DMS153 treated with DMSO at 0.1 percent for 48 hours (cell line): ENCODE measurements at regions not wholly inside any gene's neighbourhood (a gene's known extent, or its start where the extent isn't known, plus 50 kb on each side); places are given as distances from the start of the nearest gene placed in this dataset.
"Not testable (repeated sequence)": the region's sequence is repeated elsewhere in the genome, so short reads cannot be mapped to it uniquely, and the experiment has no call there.

Source experiments
- DNase-seq: peaks from one replicate; lab custom pipeline; 2025; ENCODE audit not compliant: unreplicated experiment; lab: John Stamatoyannopoulos, UW

DNA sequence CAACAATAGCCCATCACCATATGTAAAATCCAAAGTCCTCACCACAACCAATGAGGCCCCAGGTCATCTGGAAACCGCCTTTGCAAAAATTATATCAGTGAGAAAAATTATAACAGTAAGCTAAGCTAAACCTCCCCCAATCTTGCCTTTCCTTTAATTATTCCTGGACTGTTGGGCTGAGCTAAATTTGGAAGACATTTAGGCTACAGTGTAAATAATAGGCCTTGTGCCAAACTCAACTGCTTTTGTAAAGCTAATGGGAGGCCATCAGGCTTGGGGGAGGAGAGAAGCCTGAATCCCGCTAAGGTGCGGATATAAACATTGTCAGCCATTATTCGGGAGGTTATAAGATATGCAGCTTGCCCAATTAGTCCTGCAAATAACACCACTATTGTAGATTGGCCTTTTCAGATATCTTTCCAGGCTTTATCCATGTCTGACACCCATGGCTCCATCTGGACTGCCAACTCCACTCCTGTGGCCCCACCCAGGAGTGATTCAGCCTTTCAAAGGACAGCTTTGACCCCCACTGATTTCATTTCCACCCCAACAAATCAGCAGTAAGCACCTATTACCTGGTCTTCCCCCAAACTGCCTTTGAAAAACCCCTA is 53.0 kb upstream of the CA12 start:
- peak; percentile 30 for DNase-seq

DNA sequence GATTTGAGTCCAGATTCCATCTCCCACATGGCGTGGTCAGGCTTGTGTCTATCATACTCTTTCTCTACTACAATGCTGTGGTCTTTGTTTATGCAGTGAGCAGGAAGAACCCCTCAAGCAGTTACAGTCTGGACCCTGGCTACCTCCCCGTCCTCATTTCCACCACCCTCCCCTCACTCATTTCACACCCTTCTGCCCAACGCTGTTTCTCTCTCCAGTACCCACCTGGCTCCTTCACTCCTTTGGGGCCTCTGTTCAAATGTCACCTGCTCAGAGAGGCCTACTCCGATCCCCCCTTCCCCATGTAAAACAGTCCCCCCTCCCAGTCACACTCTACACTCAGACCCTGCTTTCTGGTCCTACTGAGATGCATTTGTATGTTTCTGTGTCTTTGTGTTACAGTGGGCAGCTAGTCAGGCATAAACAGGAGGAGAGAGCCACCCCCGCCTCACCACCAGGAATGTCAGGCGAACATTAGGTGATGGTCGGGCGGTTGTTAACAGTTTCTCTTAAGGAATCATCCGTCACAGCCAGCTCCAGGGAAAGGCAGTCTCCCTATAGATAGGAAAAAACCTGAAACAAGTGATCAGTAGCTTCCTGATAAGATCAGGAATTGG is 53.7 kb upstream of the CA12 start:
- DNase-seq, result no peak

DNA sequence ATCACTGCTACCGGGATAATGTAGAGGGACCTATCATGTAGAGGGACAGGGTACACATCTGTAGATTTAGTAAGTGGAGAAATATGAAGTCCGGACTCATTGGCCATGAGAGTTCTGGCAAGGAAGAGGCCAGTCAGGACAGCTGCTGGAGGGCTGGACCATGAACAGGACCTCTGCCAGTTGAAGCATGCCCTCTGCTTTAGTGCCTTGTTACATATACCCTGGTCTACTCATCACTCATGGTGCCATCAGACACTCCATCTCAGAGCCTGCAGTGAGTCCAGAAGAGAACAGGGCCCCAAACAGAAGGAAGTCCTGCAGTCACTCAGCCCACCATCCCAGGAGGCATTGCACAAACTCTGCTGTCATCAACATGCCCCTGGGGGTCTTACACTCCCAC is 54.7 kb upstream of the CA12 start:
- DNase-seq, result no peak

DNA sequence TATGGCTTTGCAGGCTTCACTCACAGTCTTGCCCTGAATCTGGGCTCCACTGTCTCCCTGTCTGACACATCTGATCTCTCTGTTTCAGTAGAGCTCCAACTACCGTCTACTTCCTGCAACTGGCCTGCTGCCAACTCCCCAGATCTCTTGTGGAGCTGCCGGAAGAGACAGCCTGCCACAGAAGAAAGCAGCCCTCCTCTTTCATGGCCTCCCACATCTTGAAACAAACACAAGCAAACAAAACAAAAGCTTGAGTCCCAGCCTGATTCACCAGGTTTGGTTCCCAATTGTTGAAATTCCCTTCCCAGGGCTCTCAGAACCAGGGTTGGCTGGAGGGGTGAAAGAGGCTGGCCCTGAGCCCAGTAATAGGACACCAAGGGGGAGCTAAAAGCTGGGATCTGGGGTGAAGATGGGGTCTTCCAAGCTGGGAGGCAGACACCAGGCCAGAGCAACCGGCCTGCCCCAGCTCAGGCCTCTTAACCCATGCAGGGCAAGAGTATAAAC is 55.3 kb upstream of the CA12 start:
- DNase-seq, result no peak

DNA sequence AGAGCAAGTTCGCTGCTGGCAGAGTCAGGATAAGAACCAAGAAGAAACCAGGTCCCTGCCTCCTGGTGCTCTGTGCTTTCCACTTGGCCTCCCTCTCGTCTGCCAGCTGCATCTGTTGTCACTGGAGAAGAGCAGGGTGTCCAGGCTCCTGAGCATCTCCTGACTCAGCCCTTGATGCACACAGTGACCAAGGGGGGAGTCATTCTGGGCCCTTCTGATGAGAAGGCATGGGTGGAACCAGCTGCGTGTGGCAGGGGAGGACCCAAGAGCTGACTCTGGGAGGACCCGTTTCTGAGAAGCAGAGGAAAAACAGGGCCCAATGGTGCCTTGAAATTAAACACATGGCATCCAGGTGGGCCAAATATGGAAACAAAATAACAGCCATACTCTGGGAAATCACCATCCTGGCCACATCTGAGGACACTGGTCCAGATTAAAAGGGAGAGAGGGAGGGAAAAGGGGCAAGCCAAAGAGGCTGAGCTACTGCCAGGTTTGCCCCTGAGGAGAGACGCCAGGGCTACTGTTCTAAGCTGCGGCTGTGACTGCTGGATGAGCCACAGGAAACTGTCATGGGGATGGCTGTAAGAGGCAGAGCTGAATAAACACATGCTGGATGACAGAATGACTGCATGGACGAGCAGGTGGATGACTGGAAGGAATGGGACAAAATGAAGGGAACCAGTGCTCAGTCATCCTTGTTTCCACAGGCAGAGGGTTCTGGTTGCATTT is 58.1 kb upstream of the CA12 start:
- no peak for DNase-seq

DNA sequence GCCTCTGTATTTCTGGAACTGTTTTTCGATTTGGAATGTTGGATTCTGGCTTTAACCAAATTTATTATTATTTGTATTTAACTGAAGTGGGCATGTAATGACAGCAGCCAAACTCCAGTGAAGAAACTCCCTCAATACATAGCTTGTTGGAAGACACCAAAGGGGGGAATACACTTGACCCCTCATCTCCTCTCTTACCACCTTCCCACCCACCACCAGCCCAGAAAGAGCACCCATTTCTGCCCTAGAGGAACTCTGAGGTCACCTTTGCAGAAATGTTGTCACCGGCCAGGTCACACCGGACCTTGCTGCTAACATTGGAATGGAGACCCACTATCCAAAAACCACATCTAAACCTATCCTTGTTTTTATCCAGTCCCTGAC is 58.6 kb upstream of the CA12 start:
- no peak for DNase-seq

DNA sequence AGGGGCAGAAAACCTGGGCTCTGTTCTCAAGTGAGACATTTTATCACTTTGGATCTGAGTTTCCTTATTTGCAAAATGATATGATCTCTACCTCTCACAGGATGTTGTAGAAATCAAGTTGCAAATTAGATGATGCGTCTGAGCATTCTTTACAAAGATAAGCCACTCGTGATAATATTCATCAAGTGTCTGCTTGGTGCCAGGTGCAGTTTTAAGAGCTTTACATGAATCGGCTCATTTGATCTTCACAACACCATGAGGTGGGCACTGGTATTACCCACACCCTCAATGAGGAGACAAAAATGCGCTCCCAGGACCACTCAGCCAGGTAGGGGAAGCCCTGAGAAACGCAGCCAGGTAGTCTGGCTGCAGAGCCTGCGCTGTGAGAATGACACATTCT is 59.1 kb upstream of the CA12 start:
- DNase-seq, result no peak

DNA sequence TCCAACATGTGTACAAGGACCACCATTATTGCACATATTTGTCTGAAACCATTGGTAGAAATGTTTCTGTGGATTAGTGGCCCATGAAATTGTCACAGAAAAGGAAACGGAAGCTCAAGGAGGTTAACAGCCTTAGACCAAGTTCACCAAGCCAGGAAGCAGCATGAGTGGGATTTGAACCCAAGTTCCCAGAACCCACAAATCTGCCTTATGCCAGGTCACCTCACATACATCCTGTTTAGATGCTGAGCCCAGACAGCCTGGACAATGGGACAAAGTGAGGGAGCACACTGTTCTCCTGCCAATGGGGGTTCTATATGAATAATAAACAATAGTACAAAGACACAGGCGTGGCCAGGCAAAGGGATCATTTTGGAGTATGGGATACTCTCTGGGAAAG is 59.6 kb upstream of the CA12 start:
- DNase-seq, result no peak

DNA sequence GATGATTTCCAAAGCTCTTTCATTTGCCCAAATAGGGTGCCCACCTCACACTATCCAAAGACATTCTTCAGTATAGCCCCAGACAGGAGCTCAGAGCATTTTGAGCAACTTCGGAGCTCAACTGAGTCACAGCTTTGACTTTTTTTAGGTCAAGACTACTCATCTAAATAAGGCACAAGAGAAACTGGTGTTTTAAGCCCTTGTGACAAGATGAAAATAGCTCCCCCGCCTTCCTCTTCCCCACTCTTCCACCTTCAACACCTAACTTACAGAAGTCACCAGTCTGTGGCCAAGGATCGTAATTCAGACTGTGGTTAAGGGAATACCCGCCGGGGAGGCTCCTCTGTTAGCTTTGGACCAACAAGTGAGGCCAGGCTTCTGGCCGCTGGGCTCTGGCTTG is 60.4 kb upstream of the CA12 start:
- no peak for DNase-seq

DNA sequence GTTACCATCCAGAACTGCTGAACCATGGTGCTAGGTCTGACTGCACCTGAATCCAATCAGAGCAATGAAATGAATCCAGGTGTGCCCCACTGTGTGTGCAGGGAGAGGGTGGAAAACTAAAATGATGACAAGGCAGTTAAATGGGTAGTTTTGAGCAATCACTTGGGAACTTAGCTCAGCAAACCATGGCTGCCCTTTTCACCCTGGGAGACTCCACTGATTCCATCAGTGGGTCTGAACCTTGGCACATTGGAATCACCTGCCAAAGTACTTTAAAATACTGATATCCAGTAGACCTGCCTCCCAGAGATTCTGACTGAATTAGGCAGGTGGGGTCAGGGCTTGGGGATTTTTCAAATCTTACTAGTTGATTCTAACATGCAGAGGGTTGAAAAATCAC is 59.8 kb upstream of the USP3 start:
- no peak for DNase-seq

DNA sequence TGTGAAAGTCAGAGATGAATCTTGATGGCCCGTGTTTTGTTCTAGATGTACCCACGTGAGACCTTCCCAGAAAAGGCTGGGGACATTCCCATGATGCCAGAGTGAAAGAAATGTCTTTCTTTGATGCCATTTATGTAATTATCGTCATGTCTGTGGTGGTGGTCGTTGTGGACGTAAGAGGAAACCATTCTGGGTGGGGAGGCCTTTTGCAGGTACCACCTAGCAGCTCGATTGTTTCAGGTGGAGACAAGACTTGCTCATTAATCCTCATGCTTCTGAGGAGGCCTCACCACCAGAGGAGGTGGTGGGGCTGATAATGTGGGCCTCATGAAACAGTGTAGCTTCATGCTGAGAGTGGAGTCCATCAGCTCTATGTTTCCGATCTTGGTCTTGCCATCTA is 58.1 kb upstream of the USP3 start:
- no peak for DNase-seq

DNA sequence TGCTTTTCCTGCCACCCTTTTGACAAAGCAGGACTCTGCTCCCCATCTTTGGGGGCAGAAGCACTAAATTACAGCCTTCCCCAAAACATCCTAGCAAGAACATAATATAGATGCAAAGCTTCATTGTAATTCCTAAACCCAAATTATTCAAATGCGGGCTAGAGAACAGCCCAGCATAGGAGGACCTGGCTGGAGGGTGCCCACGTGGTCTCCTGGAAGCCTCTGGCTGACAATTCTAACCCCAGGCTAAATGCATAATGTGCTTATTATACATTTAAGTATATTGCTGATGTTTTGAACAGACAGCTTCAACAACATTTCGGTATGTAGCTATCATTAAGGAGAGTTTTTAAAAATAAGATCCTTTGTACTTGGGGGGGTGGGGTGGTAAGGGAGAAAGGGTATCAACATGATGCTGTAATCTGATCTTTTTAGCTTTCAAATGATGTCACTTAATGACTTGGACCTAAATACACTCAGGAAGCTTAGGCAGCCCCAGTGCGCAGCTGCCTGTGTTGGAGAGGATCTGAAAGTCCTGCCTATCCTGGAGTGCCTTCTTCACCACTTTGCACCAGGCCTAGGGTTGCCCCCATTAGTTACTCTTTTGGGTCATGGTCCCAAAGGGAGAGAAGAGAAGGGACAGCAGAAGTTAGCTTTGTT is 57.2 kb upstream of the USP3 start:
- DNase-seq, result peak; percentile 37

DNA sequence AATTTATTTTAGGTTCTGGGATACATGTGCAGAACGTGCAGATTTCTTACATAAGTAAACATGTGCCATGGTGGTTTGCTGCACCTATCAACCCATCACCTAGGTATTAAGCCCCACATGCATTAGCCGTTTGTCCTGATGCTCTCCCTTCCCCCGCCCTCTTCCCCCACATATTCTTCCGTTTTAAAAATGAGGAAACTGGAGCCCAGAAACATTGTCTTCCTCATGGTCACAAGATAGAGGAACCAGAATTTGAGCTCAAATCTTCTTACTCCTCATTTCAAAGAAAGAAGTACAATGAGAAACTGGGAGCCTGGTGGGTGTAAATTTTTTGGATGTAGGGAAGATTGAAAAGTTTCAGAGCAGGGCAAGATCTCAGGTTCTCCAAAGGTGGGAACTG is 56.1 kb upstream of the USP3 start:
- no peak for DNase-seq

DNA sequence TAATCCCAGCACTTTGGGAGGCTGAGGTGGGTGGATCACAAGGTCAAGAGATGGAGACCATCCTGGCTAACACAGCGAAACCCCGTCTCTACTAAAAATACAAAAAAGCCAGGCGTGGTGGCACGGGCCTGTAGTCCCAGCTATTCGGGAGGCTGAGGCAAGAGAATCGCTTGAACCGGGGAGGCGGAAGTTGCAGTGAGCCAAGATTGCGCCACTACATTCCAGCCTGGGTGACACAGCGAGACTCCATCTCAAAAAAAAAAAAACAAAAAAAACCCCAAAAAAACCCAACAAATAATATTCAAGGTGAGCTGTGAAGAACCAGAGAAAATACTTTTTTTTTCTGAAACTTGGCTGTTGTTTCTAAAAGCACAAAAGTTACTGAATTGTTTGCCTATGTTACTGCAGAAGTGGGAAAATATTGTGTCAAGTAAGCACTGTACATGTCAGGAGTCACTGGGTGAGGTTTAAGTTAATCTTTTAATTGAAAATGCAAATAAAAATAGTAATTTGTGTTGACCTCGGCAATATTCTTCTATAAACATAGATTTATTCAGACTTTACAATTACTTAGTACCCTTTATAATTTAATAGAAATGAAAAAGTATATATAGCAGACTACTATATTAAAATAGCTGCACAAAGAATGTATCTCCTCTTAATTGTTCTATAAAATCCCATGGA is 55.4 kb upstream of the USP3 start:
- not testable (repeated sequence) for DNase-seq

DNA sequence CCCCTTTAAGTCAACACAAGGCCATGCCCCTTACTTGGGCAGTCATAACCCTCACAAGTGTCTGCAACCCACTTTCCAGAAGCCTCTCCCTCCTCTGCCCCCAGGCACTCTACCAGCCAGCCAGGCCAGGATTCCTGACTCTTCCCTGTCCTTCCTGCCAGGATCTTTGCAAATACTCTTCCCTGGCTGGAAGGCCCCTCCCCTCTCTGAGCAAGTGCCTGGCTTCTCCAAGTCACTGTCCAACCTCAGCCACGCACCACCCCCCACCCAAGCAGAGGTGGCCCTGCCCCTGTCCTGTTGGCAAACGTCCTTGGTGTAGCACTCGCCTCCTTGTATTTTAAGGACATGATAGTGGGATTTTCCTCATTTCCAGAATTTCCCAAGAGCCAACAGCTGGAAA is 54.7 kb upstream of the USP3 start:
- DNase-seq, result no peak

DNA sequence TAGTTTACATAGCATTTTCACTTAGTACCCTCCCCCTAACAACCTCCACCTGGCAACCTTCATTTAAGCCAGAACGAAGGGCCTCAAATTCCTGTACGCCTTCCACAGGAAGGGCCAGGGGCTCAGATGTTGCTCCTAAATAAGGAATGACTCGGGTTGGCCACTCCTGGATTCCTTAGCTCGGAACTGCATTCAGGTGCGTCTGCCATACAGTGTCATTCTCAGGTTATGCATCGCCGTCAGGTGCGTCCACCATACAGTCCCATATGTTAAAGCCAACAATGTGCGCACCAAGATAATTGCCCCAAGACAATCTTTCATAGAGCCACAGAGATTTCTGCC is 53.5 kb upstream of the USP3 start:
- DNase-seq, result no peak

DNA sequence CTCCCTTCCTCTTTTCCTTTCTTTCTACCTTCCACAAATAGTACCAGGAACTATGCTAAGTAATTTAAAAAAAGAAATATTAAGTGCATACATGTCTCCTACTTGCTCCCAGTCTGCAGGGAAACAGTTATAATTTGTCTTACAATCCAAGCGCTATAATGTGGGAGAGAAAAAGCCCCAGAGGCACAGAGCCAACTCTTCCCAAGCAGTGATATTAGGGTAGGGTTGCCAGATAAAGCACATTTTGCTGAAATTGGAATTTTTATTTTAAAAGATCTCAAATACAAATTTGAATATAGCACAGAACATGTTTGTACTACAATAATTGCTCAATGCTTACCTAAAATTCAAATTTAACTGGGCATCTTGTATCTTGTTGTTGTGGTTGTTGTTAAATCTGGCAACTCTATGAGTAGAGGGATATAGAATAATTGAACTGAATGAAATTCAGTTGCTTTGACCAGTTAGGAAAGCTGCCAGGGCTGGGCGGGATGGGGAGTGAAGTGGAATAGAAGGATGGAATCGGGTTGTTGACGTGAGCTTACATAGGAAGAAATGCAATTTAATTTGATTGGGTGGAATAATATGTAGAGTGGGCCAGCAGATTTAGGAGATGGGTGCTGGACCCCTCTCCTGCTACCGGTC is 52.6 kb upstream of the USP3 start:
- DNase-seq, result no peak

DNA sequence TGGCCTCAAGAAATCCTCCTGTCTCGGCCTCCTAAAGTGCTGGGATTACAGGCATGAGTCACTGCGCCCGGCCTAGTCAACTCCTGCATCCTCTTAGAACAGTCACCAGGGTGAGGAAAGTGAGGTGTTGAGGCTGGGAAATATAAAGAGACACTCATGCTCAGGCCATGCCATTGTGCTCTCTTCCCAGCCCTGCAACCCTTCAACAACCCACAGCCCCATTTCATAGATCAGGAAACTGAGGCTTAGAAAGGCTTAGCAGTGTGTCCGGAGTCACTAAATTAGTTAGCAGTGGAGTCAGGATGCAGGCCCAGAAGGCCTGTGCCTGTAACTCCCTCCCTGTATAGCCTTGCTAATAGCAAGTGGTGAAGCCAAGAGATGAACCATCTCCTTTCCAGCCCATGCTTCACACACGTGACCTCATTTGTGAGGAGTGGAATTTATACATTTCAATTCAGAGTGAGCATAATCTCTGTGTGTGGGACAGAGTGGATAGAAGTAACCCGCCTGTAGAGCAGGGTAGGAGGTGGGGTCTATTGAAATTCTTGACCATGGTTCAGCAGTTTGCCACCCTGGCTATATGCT is 51.7 kb upstream of the USP3 start:
- DNase-seq, result no peak

DNA sequence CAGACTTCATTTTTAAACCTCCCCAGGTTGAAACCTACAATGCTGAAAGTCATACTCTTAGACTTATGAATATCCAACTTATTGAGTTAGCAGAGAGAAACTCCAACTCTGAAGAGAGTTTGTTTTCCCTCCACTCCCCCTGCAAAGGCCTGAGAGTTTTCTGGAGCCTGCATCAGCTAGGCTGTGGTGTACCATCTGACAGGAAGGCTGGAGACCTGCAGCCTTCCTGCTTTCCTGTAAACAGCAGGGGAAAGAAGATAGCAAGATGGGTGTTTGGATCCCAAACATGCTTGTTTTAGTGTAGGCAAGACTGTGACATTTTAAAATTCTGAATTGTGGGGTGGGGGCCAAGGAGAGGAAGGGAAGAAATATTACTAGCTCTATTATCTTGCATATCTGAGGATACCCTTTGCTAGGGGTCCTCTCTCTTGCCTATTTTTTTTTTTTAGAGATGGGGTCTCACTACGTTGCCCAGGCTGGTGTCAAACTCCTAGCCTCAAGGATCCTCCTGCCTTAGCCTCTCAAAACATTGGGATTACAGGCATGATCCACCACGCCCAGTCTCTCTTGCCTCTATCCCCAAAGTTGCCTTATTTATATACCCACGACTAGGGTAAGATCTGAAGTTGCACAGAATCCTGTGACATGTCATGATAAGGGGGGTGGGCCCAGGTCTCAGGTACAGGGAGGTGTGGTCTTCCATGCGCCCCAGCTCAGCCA is 51.0 kb upstream of the USP3 start:
- no peak for DNase-seq
